ENCODE measurements at regions not wholly inside any gene's neighbourhood (a gene's known extent, or its start where the extent isn't known, plus 50 kb on each side); places are given as distances from the start of the nearest gene placed in this dataset.

- H3K56ac ChIP-seq (ENCODE audit: extremely low read depth, insufficient read depth, low read length), result no peak overlapping the region
- no peaks in the 10 kb centered on the region for H3K9me1 ChIP-seq (ENCODE audit: insufficient read depth, low read length)
- no peak overlapping the region for H2BK20ac ChIP-seq (ENCODE audit: low read depth, low read length)
- no peak overlapping the region for H3K23ac ChIP-seq (ENCODE audit: low read depth, low read length)
- no peak overlapping the region for H2BK120ac ChIP-seq (ENCODE audit: low read depth, low read length)
- H2BK5ac ChIP-seq (ENCODE audit: low read depth, low read length, poor library complexity, severe bottlenecking), result no peak overlapping the region
- H4K20me1 ChIP-seq (ENCODE audit: insufficient read depth, low read length), result no peaks in the 10 kb centered on the region
- no peaks in the 10 kb centered on the region for H3K27me3 ChIP-seq (ENCODE audit: control insufficient read depth, insufficient read depth, low read length)
- CTCF ChIA-PET, result no interaction called here
- no peaks in the 10 kb centered on the region for H3K36me3 ChIP-seq (ENCODE audit: control insufficient read depth, insufficient read depth, low read length)
- DNase-seq, result no peak
- H2AFZ ChIP-seq (replicated peaks; ENCODE audit: low read length, poor library complexity), result no peak overlapping the region
- H3K14ac ChIP-seq (replicated peaks; ENCODE audit: low read depth, low read length), result no peak overlapping the region
- no peaks in the 10 kb centered on the region for H3K4me1 ChIP-seq (ENCODE audit: control insufficient read depth, insufficient read depth, low read length)
- TF ChIP-seq, protein P1, sequence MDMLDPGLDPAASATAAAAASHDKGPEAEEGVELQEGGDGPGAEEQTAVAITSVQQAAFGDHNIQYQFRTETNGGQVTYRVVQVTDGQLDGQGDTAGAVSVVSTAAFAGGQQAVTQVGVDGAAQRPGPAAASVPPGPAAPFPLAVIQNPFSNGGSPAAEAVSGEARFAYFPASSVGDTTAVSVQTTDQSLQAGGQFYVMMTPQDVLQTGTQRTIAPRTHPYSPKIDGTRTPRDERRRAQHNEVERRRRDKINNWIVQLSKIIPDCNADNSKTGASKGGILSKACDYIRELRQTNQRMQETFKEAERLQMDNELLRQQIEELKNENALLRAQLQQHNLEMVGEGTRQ (IDR thresholded peaks at IDR 0.05; ENCODE audit: low read depth, low read length), result no peak
- TF ChIP-seq MAZ (IDR thresholded peaks at IDR 0.05; ENCODE audit: borderline replicate concordance, low read depth, low read length), result no peak
- no peak for TF ChIP-seq NFE2L2 (IDR thresholded peaks at IDR 0.05; ENCODE audit: low read depth, low read length)
- TF ChIP-seq CHD1 (IDR thresholded peaks at IDR 0.05; ENCODE audit: low read depth, low read length), result no peak
- TF ChIP-seq MAFK (IDR thresholded peaks at IDR 0.05; ENCODE audit: low read depth, low read length), result no peak
- TF ChIP-seq SMC3 (IDR thresholded peaks at IDR 0.05; ENCODE audit: low read depth, low read length), result no peak
- no peak for TF ChIP-seq CEBPB (IDR thresholded peaks at IDR 0.05; ENCODE audit: low read depth, low read length)
- no peak for TF ChIP-seq MXI1 (IDR thresholded peaks at IDR 0.05; ENCODE audit: borderline replicate concordance, low read depth, low read length)
- TF ChIP-seq POLR2A (IDR thresholded peaks at IDR 0.05; ENCODE audit: low read depth, low read length), result no peak
- no peak for TF ChIP-seq RAD21 (IDR thresholded peaks at IDR 0.05; ENCODE audit: low read length)
- no peak for TF ChIP-seq FOS (IDR thresholded peaks at IDR 0.05; ENCODE audit: low read depth, low read length)
- no peak for TF ChIP-seq RFX5 (IDR thresholded peaks at IDR 0.05; ENCODE audit: low read depth, low read length)
- no peak for TF ChIP-seq RCOR1 (IDR thresholded peaks at IDR 0.05; ENCODE audit: insufficient replicate concordance, low read length)
- TF ChIP-seq ELK1 (IDR thresholded peaks at IDR 0.05; ENCODE audit: borderline replicate concordance, low read depth, low read length), result no peak
- no peak for TF ChIP-seq BHLHE40 (IDR thresholded peaks at IDR 0.05; ENCODE audit: low read depth, low read length)
- TF ChIP-seq, protein P2, sequence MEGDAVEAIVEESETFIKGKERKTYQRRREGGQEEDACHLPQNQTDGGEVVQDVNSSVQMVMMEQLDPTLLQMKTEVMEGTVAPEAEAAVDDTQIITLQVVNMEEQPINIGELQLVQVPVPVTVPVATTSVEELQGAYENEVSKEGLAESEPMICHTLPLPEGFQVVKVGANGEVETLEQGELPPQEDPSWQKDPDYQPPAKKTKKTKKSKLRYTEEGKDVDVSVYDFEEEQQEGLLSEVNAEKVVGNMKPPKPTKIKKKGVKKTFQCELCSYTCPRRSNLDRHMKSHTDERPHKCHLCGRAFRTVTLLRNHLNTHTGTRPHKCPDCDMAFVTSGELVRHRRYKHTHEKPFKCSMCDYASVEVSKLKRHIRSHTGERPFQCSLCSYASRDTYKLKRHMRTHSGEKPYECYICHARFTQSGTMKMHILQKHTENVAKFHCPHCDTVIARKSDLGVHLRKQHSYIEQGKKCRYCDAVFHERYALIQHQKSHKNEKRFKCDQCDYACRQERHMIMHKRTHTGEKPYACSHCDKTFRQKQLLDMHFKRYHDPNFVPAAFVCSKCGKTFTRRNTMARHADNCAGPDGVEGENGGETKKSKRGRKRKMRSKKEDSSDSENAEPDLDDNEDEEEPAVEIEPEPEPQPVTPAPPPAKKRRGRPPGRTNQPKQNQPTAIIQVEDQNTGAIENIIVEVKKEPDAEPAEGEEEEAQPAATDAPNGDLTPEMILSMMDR (conservative IDR thresholded peaks at IDR 0.05; ENCODE audit: low read depth, low read length), result no peak
- H3K4me2 ChIP-seq (ENCODE audit: low read depth, low read length), result no peak overlapping the region
- WGBS, 2 experiments (ENCODE audit: extremely low coverage in 2 of 2, insufficient read length in 1 of 2), result 20% methylated on average over 1 of the region's 3 CpGs; no CpG with 5 or more reads in 1 of the 2 experiments
- no peak overlapping the region for H3K4ac ChIP-seq (ENCODE audit: low read depth, low read length)
- no peak overlapping the region for H3K27ac ChIP-seq (ENCODE audit: insufficient read depth, low read length)
- H4K91ac ChIP-seq (ENCODE audit: insufficient read depth, low read depth, low read length), result no peak overlapping the region
- H4K5ac ChIP-seq (ENCODE audit: low read depth, low read length), result no peak overlapping the region
- no peak overlapping the region for H2AK9ac ChIP-seq (replicated peaks; ENCODE audit: low read depth, low read length, poor library complexity)
- dilution Hi-C loops (cut with HindIII; ENCODE audit: low sequenced_read_pairs, unreplicated experiment), result no loop called here
- BruUV-seq (replicated peaks), result no TSS peak
- no peak overlapping the region for H3K9ac ChIP-seq (ENCODE audit: low read depth, low read length)
- ATAC-seq (ENCODE audit: low read depth), result no peak
- H3K4me3 ChIP-seq (ENCODE audit: insufficient read depth, low read depth, low read length), result no peak overlapping the region
- H3K79me1 ChIP-seq (ENCODE audit: low read depth in 1 of 2, low read length in 2 of 2), result no peaks in the 10 kb centered on the region
- no peak overlapping the region for H2AK5ac ChIP-seq (ENCODE audit: low read depth, low read length)
- H2BK15ac ChIP-seq (ENCODE audit: low read depth, low read length), result no peak overlapping the region
- no peak overlapping the region for H4K8ac ChIP-seq (ENCODE audit: low read depth in 2 of 2, low read length in 2 of 2)
- POLR2A ChIA-PET (ENCODE audit: unreplicated experiment), result no interaction called here
- H3K18ac ChIP-seq (ENCODE audit: low read depth, low read length), result no peak overlapping the region
- peaks cover 2% of the 10 kb centered on the region; the same call in 1 of the 2 replicates for H3K9me3 ChIP-seq (ENCODE audit: control insufficient read depth, insufficient read depth, low read length)
- in situ Hi-C loops (cut with MboI; ENCODE audit: low sequenced_read_pairs), result no loop called here
- intact Hi-C loops (cut with micrococcal nuclease), result no loop called here
Observed at GRCh38 chrX:99172958-99173357, 1237.1 kb downstream of the PCDH19 start.

All from IMR-90 (cell line).